Sigmoid colon (tissue), 6 donors: ENCODE measurements at regions not wholly inside any gene's neighbourhood (a gene's known extent, or its start where the extent isn't known, plus 50 kb on each side); places are given as distances from the start of the nearest gene placed in this dataset.

Experiments
- DNase-seq: peaks from one replicate; pipeline ENCODE4 v3.0.0-alpha.2; 2019
- H3K27ac ChIP-seq, 4 donors: fragments of 200-600 bp; sonication (generic); one replicate each; pipeline ENCODE4 v1.5.1; 2016 to 2019; ENCODE audit warnings: mild to moderate bottlenecking in 1 of 4
- H3K27me3 ChIP-seq, 3 donors: fragments of 200-600 bp; sonication (generic); one replicate each; pipeline ENCODE4 v1.5.1; 2019; ENCODE audit warnings: mild to moderate bottlenecking in 1 of 3
- H3K36me3 ChIP-seq, 4 donors: fragments of 200-600 bp; sonication (generic); one replicate each; pipeline ENCODE4 v1.5.1; 2016 to 2019
- H3K4me1 ChIP-seq, 4 donors: fragments of 200-600 bp; sonication (generic); one replicate each; pipeline ENCODE4 v1.5.1; 2017 to 2019
- H3K4me3 ChIP-seq, 4 donors: fragments of 200-600 bp; sonication (generic); one replicate each; pipeline ENCODE4 v1.5.1; 2017 to 2019; ENCODE audit warnings: mild to moderate bottlenecking in 2 of 4, moderate library complexity in 1 of 4
- H3K9me3 ChIP-seq, 4 donors: fragments of 200-600 bp in 3 of 4; sonication (generic) in 3 of 4; one replicate each; pipeline versions ENCODE4 v1.5.1 to v1.6.1; 2013 to 2019
- EP300 ChIP-seq, 4 donors: sonication (generic); formaldehyde crosslinking; IDR thresholded peaks; one replicate each; pipeline ENCODE4 v1.6.1; 2017; ENCODE audit warnings: antibody characterized with exemption in 4 of 4
- POLR2A ChIP-seq, 2 donors: fragments of 450-650 bp; IDR thresholded peaks; one replicate each; pipeline ENCODE4 v1.6.1; 2016; ENCODE audit warnings: antibody characterized with exemption in 2 of 2, mild to moderate bottlenecking in 2 of 2, moderate library complexity in 2 of 2
- POLR2AphosphoS5 ChIP-seq, 4 donors: sonication (generic); formaldehyde crosslinking; IDR thresholded peaks; one replicate each; pipeline ENCODE4 v1.6.1; 2017; ENCODE audit warnings: antibody characterized with exemption in 4 of 4
- WGBS, 2 donors: extraction: QIAGEN DNeasy Blood & Tissue Kit; methylation state at CpG; one replicate each; pipeline ENCODE4 v1.1.7; 2013; 5-methylcytosine and 5-hydroxymethylcytosine counted together
- intact Hi-C: fragments of 100-400 bp; cut with DNase I; formaldehyde crosslinking; loops from one replicate; pipeline ENCODE4 v1.15.1; 2023
- TF ChIP-seq, protein P1 (sequence below), 4 experiments: fragments of 450-650 bp in 3 of 4; fragments of 200-600 bp in 1 of 4; IDR thresholded peaks; one replicate each; pipeline ENCODE4 v1.5.1; 2016 to 2019; ENCODE audit warnings: antibody characterized with exemption in 4 of 4, mild to moderate bottlenecking in 3 of 4, moderate library complexity in 2 of 4
- donor health status: healthy with polysubstance abuse.
- donor health status: healthy.

GRCh38 chr9:18384066-18384465 lies 89.9 kb upstream of the ADAMTSL1 start:
- Histone ChIP-seq H3K27me3 (no peaks in the 10 kb centered on the region), H3K4me1 (peaks cover 0 to 14% (median 8%) of the 10 kb centered on the region in 4 donors), H3K27ac (no peak overlapping the region), H3K9me3 (no peaks in the 10 kb centered on the region), H3K4me3 (no peak overlapping the region), H3K36me3 (no peaks in the 10 kb centered on the region)
- DNase-seq = no peak
- WGBS, 2 donors = 71 to 84% methylated on average over 4 of the region's 4 CpGs
- intact Hi-C loops = no loop called here
- TF ChIP-seq, protein P1, sequence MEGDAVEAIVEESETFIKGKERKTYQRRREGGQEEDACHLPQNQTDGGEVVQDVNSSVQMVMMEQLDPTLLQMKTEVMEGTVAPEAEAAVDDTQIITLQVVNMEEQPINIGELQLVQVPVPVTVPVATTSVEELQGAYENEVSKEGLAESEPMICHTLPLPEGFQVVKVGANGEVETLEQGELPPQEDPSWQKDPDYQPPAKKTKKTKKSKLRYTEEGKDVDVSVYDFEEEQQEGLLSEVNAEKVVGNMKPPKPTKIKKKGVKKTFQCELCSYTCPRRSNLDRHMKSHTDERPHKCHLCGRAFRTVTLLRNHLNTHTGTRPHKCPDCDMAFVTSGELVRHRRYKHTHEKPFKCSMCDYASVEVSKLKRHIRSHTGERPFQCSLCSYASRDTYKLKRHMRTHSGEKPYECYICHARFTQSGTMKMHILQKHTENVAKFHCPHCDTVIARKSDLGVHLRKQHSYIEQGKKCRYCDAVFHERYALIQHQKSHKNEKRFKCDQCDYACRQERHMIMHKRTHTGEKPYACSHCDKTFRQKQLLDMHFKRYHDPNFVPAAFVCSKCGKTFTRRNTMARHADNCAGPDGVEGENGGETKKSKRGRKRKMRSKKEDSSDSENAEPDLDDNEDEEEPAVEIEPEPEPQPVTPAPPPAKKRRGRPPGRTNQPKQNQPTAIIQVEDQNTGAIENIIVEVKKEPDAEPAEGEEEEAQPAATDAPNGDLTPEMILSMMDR (IDR thresholded peaks at IDR 0.05) = no peak
- TF ChIP-seq POLR2A (IDR thresholded peaks at IDR 0.05) (no peak), POLR2AphosphoS5 (IDR thresholded peaks at IDR 0.05) (no peak), EP300 (IDR thresholded peaks at IDR 0.05) (no peak)

- Histone ChIP-seq H3K9me3 (no peaks in the 10 kb centered on the region), H3K27ac (no peak overlapping the region), H3K27me3 (no peaks in the 10 kb centered on the region), H3K4me3 (no peak overlapping the region), H3K4me1 (peaks cover 0 to 14% (median 8%) of the 10 kb centered on the region in 4 donors), H3K36me3 (no peaks in the 10 kb centered on the region)
- 61 to 79% methylated on average over 6 of the region's 6 CpGs for WGBS, 2 donors
- TF ChIP-seq POLR2A (IDR thresholded peaks at IDR 0.05) (no peak), POLR2AphosphoS5 (IDR thresholded peaks at IDR 0.05) (no peak), EP300 (IDR thresholded peaks at IDR 0.05) (no peak)
- TF ChIP-seq, protein P1 (IDR thresholded peaks at IDR 0.05) = no peak
- intact Hi-C loops = no loop called here
- DNase-seq = no peak
These were observed 88.1 kb upstream of the ADAMTSL1 start for GRCh38 chr9:18385696-18386490.

DNA sequence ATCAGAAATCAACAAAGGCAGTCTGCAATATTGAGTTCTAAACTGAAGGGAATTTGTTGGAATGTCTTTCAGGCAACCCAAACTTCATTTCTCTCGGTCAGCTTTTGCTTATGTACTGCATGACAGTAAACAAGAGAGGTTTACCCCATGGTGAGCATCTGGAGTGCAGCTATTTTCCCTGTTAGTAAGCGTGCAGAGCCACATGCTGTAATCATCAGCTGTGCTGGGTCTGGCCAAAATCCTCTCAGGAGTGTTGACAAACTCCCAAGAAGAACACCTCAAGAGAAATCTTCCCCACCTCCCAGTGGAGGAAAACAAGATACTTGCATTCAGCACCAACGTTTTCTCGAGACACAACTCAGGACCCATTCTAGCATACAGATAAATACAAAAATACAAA lies 83.6 kb upstream of the ADAMTSL1 start:
- intact Hi-C loops = no loop called here
- DNase-seq = no peak
- Histone ChIP-seq H3K27ac (no peak overlapping the region), H3K27me3 (no peaks in the 10 kb centered on the region), H3K4me3 (no peak overlapping the region), H3K36me3 (no peaks in the 10 kb centered on the region), H3K4me1 (peaks cover 0 to 37% (median 34%) of the 10 kb centered on the region in 4 donors), H3K9me3 (no peaks in the 10 kb centered on the region)
- TF ChIP-seq POLR2A (IDR thresholded peaks at IDR 0.05) (no peak), EP300 (IDR thresholded peaks at IDR 0.05) (no peak), POLR2AphosphoS5 (IDR thresholded peaks at IDR 0.05) (no peak)
- TF ChIP-seq, protein P1 (IDR thresholded peaks at IDR 0.05) = no peak
- 73 to 74% methylated on average over 4 of the region's 4 CpGs for WGBS, 2 donors

- Histone ChIP-seq H3K36me3 (no peaks in the 10 kb centered on the region), H3K9me3 (no peaks in the 10 kb centered on the region), H3K4me3 (no peak overlapping the region), H3K27ac (peak overlapping the region; percentile 71 to 79 (median 74)), H3K27me3 (no peaks in the 10 kb centered on the region), H3K4me1 (peaks cover 0 to 32% (median 27%) of the 10 kb centered on the region in 4 donors)
- 13 to 52% methylated on average over 4 of the region's 4 CpGs for WGBS, 2 donors
- TF ChIP-seq, protein P1 (IDR thresholded peaks at IDR 0.05) = no peak
- TF ChIP-seq POLR2AphosphoS5 (IDR thresholded peaks at IDR 0.05) (peak; percentile 16 to 72 (median 50)), EP300 (IDR thresholded peaks at IDR 0.05) (peak in 2 of 4 donors; percentile 20 to 41)
- DNase-seq = peak; percentile 79
- intact Hi-C loops = no loop called here
These were observed 80.4 kb upstream of the ADAMTSL1 start for GRCh38 chr9:18393340-18394130.
